Erythroblast (primary cell): ENCODE measurements at regions not wholly inside any gene's neighbourhood (a gene's known extent, or its start where the extent isn't known, plus 50 kb on each side); places are given as distances from the start of the nearest gene placed in this dataset.

Experiments used
- DNase-seq, 2 experiments: peaks; one replicate each; lab custom pipeline; 2025; lab: John Stamatoyannopoulos, UW
- GATA1 ChIP-seq: IDR thresholded peaks from 2 replicates; pipeline ENCODE4 v1.6.1; 2011; ENCODE audit warnings: low read depth, mild to moderate bottlenecking, control low read depth, low read length, moderate library complexity
- POLR2A ChIP-seq: IDR thresholded peaks from 2 replicates; pipeline ENCODE4 v1.6.1; 2011; ENCODE audit warnings: mild to moderate bottlenecking, low read length

GRCh38 chr6:41451039-41451438 lies 95.1 kb upstream of the FOXP4 start:
- no peak for TF ChIP-seq GATA1
- no peak for TF ChIP-seq POLR2A
- peak; percentile 25 to 34 for DNase-seq

- DNase-seq = no peak
- no peak for TF ChIP-seq GATA1
Observed at GRCh38 chr6:41451515-41452163, 94.5 kb upstream of the FOXP4 start.

GRCh38 chr6:41452763-41453162 lies 93.4 kb upstream of the FOXP4 start:
- DNase-seq = no peak
- TF ChIP-seq GATA1 (no peak), POLR2A (no peak)

- TF ChIP-seq GATA1 = no peak
- TF ChIP-seq POLR2A = no peak
- DNase-seq = no peak
Observed at GRCh38 chr6:41453244-41453643, 92.9 kb upstream of the FOXP4 start.

- TF ChIP-seq POLR2A = no peak
- TF ChIP-seq GATA1 = no peak
- DNase-seq = no peak
Observed at GRCh38 chr6:41454189-41454789, 91.9 kb upstream of the FOXP4 start.

GRCh38 chr6:41455410-41455809 lies 90.8 kb upstream of the FOXP4 start:
- DNase-seq = no peak
- no peak for TF ChIP-seq GATA1
- no peak for TF ChIP-seq POLR2A

- no peak for TF ChIP-seq GATA1
- TF ChIP-seq POLR2A = no peak
- DNase-seq = no peak
Observed at GRCh38 chr6:41455818-41456217, 90.4 kb upstream of the FOXP4 start.

GRCh38 chr6:41457303-41457670 lies 88.9 kb upstream of the FOXP4 start:
- TF ChIP-seq POLR2A (no peak), GATA1 (no peak)
- DNase-seq = no peak

- DNase-seq = no peak
- TF ChIP-seq POLR2A = no peak
- TF ChIP-seq GATA1 = no peak
Observed at GRCh38 chr6:41459738-41460137, 86.4 kb upstream of the FOXP4 start.

- no peak for TF ChIP-seq GATA1
- TF ChIP-seq POLR2A = no peak
- no peak for DNase-seq
Observed at GRCh38 chr6:41460742-41461336, 85.3 kb upstream of the FOXP4 start.

GRCh38 chr6:41462033-41462432 lies 84.1 kb upstream of the FOXP4 start:
- no peak for TF ChIP-seq GATA1
- no peak for TF ChIP-seq POLR2A
- no peak for DNase-seq

- peak; percentile 48 to 55 for DNase-seq
- TF ChIP-seq POLR2A (no peak), GATA1 (no peak)
Observed at GRCh38 chr6:41463062-41463930, 82.9 kb upstream of the FOXP4 start.

- TF ChIP-seq GATA1 (no peak), POLR2A (no peak)
- DNase-seq = no peak
Observed at GRCh38 chr6:41464019-41464418, 82.2 kb upstream of the FOXP4 start.

GRCh38 chr6:41464481-41464880 lies 81.7 kb upstream of the FOXP4 start:
- DNase-seq = no peak
- TF ChIP-seq POLR2A = no peak
- no peak for TF ChIP-seq GATA1
